ENCODE measurements at regions not wholly inside any gene's neighbourhood (a gene's known extent, or its start where the extent isn't known, plus 50 kb on each side); places are given as distances from the start of the nearest gene placed in this dataset.
"Not testable (repeated sequence)": the region's sequence is repeated elsewhere in the genome, so short reads cannot be mapped to it uniquely, and the experiment has no call there.

- DNase-seq (ENCODE audit: low spot score) = no peak
Observed at GRCh38 chr10:35854661-35855060, 212.6 kb upstream of the FZD8 start.

- no peak for DNase-seq (ENCODE audit: low spot score)
Observed at GRCh38 chr10:35852721-35853120, 210.6 kb upstream of the FZD8 start.

GRCh38 chr10:35848412-35848811, 206.3 kb upstream of the FZD8 start:
- no peak for DNase-seq (ENCODE audit: low spot score)

- no peak for DNase-seq (ENCODE audit: low spot score)
Observed at GRCh38 chr10:35844686-35845085, 202.6 kb upstream of the FZD8 start.

- DNase-seq (ENCODE audit: low spot score) = no peak
Observed at GRCh38 chr10:35843524-35844181, 201.6 kb upstream of the FZD8 start.

GRCh38 chr10:35838054-35838453, 196.0 kb upstream of the FZD8 start:
- DNase-seq (ENCODE audit: low spot score) = no peak

- DNase-seq (ENCODE audit: low spot score) = no peak
Observed at GRCh38 chr10:35835545-35835944, 193.4 kb upstream of the FZD8 start.

- DNase-seq (ENCODE audit: low spot score) = no peak
Observed at GRCh38 chr10:35834877-35835494, 192.9 kb upstream of the FZD8 start.

- no peak for DNase-seq (ENCODE audit: low spot score)
Observed at GRCh38 chr10:35827783-35828182, 185.7 kb upstream of the FZD8 start.

- DNase-seq (ENCODE audit: low spot score) = peak; percentile 8
Observed at GRCh38 chr10:35824704-35825103, 182.6 kb upstream of the FZD8 start.

- peak; percentile 28 for DNase-seq (ENCODE audit: low spot score)
Observed at GRCh38 chr10:35822316-35822715, 180.2 kb upstream of the FZD8 start.

GRCh38 chr10:35821339-35821911, 179.3 kb upstream of the FZD8 start:
- no peak for DNase-seq (ENCODE audit: low spot score)

- no peak for DNase-seq (ENCODE audit: low spot score)
Observed at GRCh38 chr10:35819736-35820135, 177.6 kb upstream of the FZD8 start.

- DNase-seq (ENCODE audit: low spot score) = no peak
Observed at GRCh38 chr10:35819011-35819410, 176.9 kb upstream of the FZD8 start.

GRCh38 chr10:35817109-35817508, 175.0 kb upstream of the FZD8 start:
- not testable (repeated sequence) for DNase-seq (ENCODE audit: low spot score)

GRCh38 chr10:35813219-35813618, 171.1 kb upstream of the FZD8 start:
- no peak for DNase-seq (ENCODE audit: low spot score)

GRCh38 chr10:35808344-35808743, 166.2 kb upstream of the FZD8 start:
- no peak for DNase-seq (ENCODE audit: low spot score)

GRCh38 chr10:35803046-35803445, 160.9 kb upstream of the FZD8 start:
- DNase-seq (ENCODE audit: low spot score) = no peak

- DNase-seq (ENCODE audit: low spot score) = no peak
Observed at GRCh38 chr10:35797187-35797586, 155.1 kb upstream of the FZD8 start.

GRCh38 chr10:35795131-35795824, 153.2 kb upstream of the FZD8 start:
- no peak for DNase-seq (ENCODE audit: low spot score)

GRCh38 chr10:35794703-35795102, 152.6 kb upstream of the FZD8 start:
- DNase-seq (ENCODE audit: low spot score) = no peak

- DNase-seq (ENCODE audit: low spot score) = no peak
Observed at GRCh38 chr10:35792291-35792690, 150.2 kb upstream of the FZD8 start.

- no peak for DNase-seq (ENCODE audit: low spot score)
Observed at GRCh38 chr10:35789996-35790395, 147.9 kb upstream of the FZD8 start.
